Fibroblast of pulmonary artery (primary cell): ENCODE measurements at regions not wholly inside any gene's neighbourhood (a gene's known extent, or its start where the extent isn't known, plus 50 kb on each side); places are given as distances from the start of the nearest gene placed in this dataset.

Experiments
- DNase-seq: peaks from one replicate; pipeline ENCODE4 v3.0.0-alpha.2; 2010; ENCODE audit warnings: low read depth
- H3K4me3 ChIP-seq: replicated peaks from 2 replicates; pipeline ENCODE4 v1.5.1; 2011; ENCODE audit warnings: low read depth, mild to moderate bottlenecking, control low read depth, low read length, moderate library complexity
- TF ChIP-seq, protein P1 (sequence below): IDR thresholded peaks from 2 replicates; pipeline ENCODE4 v1.5.1; 2011; ENCODE audit warnings: mild to moderate bottlenecking, control low read depth, low read length, inconsistent platforms; ENCODE audit errors: missing control alignments

DNA sequence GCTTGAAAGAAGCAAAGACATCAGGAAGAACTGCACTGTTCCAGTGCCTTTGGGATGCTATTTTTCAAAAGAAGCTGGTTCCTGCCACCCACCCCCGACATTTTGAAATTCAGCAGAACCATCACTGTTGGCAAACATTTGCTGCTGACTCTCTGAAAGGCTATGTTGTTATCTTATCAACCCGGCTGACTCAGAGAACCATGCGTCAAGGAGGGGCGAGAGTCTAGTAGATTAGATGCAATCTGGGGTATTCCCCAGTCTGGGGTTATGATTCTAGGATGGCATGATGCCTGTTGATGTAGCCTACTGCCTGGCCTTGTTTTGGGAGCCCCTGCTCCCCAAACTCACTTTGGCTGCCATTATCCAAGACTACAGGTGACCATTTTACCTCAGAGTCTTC lies 267.8 kb upstream of the RUNX1 start:
- TF ChIP-seq, protein P1, sequence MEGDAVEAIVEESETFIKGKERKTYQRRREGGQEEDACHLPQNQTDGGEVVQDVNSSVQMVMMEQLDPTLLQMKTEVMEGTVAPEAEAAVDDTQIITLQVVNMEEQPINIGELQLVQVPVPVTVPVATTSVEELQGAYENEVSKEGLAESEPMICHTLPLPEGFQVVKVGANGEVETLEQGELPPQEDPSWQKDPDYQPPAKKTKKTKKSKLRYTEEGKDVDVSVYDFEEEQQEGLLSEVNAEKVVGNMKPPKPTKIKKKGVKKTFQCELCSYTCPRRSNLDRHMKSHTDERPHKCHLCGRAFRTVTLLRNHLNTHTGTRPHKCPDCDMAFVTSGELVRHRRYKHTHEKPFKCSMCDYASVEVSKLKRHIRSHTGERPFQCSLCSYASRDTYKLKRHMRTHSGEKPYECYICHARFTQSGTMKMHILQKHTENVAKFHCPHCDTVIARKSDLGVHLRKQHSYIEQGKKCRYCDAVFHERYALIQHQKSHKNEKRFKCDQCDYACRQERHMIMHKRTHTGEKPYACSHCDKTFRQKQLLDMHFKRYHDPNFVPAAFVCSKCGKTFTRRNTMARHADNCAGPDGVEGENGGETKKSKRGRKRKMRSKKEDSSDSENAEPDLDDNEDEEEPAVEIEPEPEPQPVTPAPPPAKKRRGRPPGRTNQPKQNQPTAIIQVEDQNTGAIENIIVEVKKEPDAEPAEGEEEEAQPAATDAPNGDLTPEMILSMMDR: no peak
- peak; percentile 78 for DNase-seq

DNA sequence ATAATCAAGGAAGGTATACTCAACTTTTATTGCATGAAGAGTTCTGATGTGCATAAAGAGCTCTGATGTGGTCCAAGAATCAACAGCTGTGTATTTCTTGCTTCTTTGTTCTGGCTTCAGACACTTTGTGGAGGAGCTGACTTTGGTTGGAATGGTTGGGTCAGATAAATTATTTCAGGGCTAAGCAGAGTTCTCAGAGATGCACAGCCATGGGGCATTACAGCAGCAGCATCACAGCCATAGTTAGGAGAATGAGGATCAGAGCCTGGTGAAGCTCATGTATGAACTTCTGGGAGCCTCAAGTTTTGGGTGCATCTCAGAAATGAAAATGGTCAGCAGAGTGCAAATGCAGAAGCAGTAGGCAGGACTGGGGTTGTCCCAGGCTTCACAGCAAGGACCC lies 267.4 kb upstream of the RUNX1 start:
- TF ChIP-seq, protein P1: no peak
- H3K4me3 ChIP-seq: no peak overlapping the region
- no peak for DNase-seq

More for the DNA sequence above, 267.8 kb upstream of the RUNX1 start:
- no peak overlapping the region for H3K4me3 ChIP-seq

DNA sequence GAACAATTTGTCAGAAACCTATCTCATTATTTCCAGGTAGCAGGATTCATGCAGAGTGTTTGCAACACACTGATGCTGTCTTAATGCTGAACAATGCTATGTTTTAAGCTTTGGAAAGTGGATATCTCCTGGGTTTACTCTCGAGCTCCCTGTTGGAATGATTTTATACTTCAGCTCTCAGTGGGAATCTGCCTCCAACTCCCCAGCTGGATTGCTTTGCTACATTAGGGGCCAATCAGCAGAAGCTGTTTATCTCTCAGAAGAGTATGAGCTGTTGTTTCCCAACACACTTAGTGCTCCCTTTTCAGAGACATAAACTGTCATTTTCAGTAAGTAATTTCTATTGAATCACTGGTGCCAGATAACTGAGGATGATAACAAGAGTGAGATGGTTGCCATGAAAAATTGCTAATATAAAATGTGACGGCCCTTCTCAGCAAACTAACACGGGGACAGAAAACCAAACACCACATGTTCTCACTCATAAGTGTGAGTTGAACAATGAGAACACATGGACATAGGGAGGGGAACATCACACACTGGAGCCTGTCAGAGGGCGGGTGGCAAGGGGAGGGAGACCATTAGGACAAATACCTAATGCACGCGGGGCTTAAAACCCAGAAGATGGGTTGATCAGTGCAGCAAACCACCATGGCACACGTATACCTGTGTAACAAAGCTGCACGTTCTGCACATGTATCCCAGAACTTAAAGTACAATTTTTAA lies 265.9 kb upstream of the RUNX1 start:
- H3K4me3 ChIP-seq: no peak overlapping the region
- peak; percentile 67 for DNase-seq
- TF ChIP-seq, protein P1: no peak

DNA sequence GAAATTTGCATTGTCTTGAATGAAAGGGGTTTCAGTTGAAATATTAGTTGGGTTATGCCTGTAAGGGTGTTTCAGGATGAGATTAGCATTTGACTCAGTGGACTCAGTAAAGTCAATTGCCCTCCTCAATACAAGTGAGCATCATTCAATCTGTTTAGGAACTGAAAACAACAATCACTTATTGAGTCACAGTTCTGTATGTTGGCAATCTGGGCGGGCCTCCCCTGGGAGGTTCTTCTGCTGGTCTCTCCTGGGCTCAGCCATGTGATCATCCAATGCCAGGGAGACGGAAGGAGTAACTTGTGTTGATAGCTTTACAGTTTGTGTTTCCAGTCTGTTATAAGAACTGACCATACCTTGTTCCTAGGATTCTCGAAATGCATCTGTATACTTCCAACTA lies 262.9 kb upstream of the RUNX1 start:
- TF ChIP-seq, protein P1: no peak
- no peak overlapping the region for H3K4me3 ChIP-seq
- DNase-seq: no peak

DNA sequence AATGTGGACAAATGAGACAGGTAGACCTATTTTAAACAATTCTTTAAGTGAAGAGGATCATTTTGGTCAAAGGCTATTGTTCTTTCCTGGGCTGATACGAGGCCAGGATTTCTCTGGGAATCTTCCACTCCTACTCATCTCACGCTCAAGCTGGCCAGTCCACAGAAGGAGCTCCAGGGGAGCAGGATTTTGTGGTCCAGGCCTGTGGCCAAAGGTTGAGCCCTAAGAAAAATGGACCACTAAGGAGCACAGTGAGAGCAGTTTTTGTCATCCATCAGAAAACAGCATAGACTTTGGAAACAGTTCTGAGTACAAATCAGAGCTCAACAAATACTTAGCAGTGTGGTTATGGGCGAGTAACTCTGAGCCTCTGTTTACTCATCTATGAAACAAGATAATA lies 260.2 kb upstream of the RUNX1 start:
- peak; percentile 54 for DNase-seq
- TF ChIP-seq, protein P1: no peak
- no peak overlapping the region for H3K4me3 ChIP-seq

DNA sequence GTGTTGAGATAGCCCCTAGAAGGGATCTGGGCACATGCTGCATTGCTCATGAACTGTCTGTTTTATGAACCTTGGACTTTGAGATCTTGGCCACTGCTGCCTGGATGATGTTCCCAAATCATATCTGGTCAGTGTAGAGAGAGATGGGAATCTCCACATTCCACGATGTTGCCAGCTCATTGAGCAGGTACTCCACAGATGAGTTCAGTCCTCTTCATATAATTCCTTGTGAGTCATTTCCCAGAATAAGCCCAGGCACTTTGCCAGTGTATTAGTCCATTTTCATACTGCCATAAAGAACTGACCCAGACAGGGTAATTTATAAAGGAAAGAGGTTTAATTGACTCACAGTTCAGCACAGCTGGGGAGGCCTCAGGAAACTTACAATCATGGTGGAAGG lies 254.0 kb upstream of the RUNX1 start:
- peak; percentile 78 for DNase-seq
- TF ChIP-seq, protein P1: no peak
- H3K4me3 ChIP-seq: no peak overlapping the region

DNA sequence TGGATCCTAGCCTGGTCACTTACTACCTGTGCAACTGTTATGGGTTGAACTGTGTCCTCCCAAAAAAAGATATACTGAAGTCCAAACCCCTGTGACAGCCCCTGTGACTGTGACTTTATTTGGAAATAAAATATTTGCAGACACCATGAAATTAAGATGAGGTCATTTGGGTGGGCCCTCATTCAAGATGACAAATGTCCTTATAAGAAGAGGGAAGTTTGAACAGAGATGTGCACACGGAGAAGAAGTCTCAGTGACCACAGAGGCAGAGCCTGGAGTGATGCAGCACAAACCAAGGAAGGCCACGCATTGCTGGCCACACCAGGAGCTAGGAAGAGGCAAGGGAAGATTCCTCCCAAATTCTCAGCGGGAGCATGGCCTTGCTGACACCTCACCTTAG lies 249.7 kb upstream of the RUNX1 start:
- TF ChIP-seq, protein P1: no peak
- no peak overlapping the region for H3K4me3 ChIP-seq
- no peak for DNase-seq
